OCI-LY1 (cell line): ENCODE measurements at regions not wholly inside any gene's neighbourhood (a gene's known extent, or its start where the extent isn't known, plus 50 kb on each side); places are given as distances from the start of the nearest gene placed in this dataset.

Experiments
- CTCF ChIP-seq: fragments of 200-600 bp; sonication (generic), shearing (Covaris generic); IDR thresholded peaks from 2 replicates; pipeline ENCODE4 v1.5.1; 2017; ENCODE audit warnings: mild to moderate bottlenecking, antibody characterized with exemption, low read length, moderate library complexity, mixed read lengths
- EZH2 ChIP-seq: fragments of 200-600 bp; sonication (generic), shearing (Covaris generic); IDR thresholded peaks from 2 replicates; pipeline ENCODE4 v1.8.0; 2017; ENCODE audit warnings: borderline replicate concordance, mixed run types, mild to moderate bottlenecking, antibody characterized with exemption, low read length, moderate library complexity, mixed read lengths

- no peak for TF ChIP-seq CTCF
- TF ChIP-seq EZH2 = no peak
Measured at GRCh38 chr7:45292481-45292880, 134.9 kb downstream of the RAMP3 start.
